PFSK-1 (cell line): ENCODE measurements at regions not wholly inside any gene's neighbourhood (a gene's known extent, or its start where the extent isn't known, plus 50 kb on each side); places are given as distances from the start of the nearest gene placed in this dataset.

Source experiments
- FOXP2 ChIP-seq: optimal IDR thresholded peaks from 2 replicates; pipeline ENCODE3; 2011; ENCODE audit warnings: borderline replicate concordance, control low read depth, inconsistent platforms; ENCODE audit not compliant: insufficient read depth; ENCODE audit errors: extremely low read length, extremely low read depth
- POLR2AphosphoS5 ChIP-seq: IDR thresholded peaks from 2 replicates; pipeline ENCODE4 v1.6.1; 2012; ENCODE audit warnings: low read depth, mild to moderate bottlenecking, control low read depth, low read length, moderate library complexity
- SIN3A ChIP-seq: IDR thresholded peaks from 2 replicates; pipeline ENCODE4 v1.6.1; 2012; ENCODE audit warnings: mild to moderate bottlenecking, low read length, moderate library complexity, borderline replicate concordance; ENCODE audit not compliant: insufficient read depth
- TAF1 ChIP-seq: IDR thresholded peaks from 2 replicates; pipeline ENCODE4 v1.6.1; 2012; ENCODE audit warnings: low read length, control low read depth, borderline replicate concordance; ENCODE audit not compliant: insufficient read depth
- TF ChIP-seq, protein P1 (sequence below), 2 experiments: IDR thresholded peaks; 2 replicates each; pipeline versions ENCODE4 v1.6.1 to v1.8.0; 2011 to 2012; ENCODE audit warnings: low read depth in 2 of 2, low read length in 2 of 2, control low read depth in 1 of 2, inconsistent platforms in 1 of 2, mild to moderate bottlenecking in 1 of 2, moderate library complexity in 1 of 2; ENCODE audit not compliant: insufficient read depth in 1 of 2

DNA sequence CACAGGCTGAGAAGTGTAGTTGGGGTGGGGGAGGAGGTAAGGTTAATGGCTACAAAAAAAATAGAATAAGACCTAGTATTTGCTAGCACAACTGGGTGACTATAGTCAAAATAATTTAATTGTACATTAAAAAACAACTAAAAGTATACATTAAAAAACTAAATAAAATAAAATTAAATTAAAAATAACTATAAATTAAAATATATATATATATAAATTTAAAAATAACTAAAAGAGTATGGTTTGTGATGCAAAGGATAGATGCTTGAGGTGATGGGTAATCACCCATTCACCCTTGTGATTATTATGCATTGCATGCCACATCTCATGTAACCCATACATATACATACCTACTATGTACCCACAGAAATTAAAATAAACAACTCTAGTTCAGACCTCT lies 762.5 kb downstream of the SORCS1 start:
- TF ChIP-seq, protein P1, sequence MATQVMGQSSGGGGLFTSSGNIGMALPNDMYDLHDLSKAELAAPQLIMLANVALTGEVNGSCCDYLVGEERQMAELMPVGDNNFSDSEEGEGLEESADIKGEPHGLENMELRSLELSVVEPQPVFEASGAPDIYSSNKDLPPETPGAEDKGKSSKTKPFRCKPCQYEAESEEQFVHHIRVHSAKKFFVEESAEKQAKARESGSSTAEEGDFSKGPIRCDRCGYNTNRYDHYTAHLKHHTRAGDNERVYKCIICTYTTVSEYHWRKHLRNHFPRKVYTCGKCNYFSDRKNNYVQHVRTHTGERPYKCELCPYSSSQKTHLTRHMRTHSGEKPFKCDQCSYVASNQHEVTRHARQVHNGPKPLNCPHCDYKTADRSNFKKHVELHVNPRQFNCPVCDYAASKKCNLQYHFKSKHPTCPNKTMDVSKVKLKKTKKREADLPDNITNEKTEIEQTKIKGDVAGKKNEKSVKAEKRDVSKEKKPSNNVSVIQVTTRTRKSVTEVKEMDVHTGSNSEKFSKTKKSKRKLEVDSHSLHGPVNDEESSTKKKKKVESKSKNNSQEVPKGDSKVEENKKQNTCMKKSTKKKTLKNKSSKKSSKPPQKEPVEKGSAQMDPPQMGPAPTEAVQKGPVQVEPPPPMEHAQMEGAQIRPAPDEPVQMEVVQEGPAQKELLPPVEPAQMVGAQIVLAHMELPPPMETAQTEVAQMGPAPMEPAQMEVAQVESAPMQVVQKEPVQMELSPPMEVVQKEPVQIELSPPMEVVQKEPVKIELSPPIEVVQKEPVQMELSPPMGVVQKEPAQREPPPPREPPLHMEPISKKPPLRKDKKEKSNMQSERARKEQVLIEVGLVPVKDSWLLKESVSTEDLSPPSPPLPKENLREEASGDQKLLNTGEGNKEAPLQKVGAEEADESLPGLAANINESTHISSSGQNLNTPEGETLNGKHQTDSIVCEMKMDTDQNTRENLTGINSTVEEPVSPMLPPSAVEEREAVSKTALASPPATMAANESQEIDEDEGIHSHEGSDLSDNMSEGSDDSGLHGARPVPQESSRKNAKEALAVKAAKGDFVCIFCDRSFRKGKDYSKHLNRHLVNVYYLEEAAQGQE (IDR thresholded peaks at IDR 0.05; ENCODE audit: insufficient read depth in 1 of 2, low read depth in 2 of 2, low read length in 2 of 2), result no peak
- no peak for TF ChIP-seq TAF1
- TF ChIP-seq POLR2AphosphoS5, result no peak
- no peak for TF ChIP-seq SIN3A
- TF ChIP-seq FOXP2, result no peak

DNA sequence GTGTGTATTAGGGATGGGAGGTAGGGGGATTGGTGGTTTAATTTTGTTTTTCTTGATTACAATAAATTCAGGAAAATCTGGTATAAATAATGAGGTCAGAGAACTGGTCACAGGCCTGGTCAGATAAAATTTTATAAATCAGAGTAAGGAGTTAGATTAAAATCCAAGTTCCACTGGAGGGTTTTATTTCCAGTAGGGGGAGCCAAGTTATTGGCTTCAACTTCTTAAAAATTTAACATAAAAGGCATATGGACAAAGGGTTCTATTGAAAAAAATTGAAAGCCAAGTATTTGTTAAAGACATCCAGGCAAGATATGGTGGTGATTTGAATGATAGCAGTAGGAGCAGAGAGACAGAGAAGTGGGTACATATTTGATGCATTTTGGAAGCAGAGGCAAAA lies 763.3 kb downstream of the SORCS1 start:
- TF ChIP-seq, protein P1 (IDR thresholded peaks at IDR 0.05; ENCODE audit: insufficient read depth in 1 of 2, low read depth in 2 of 2, low read length in 2 of 2), result no peak
- no peak for TF ChIP-seq POLR2AphosphoS5
- TF ChIP-seq TAF1, result no peak
- TF ChIP-seq FOXP2, result no peak
- TF ChIP-seq SIN3A, result no peak

DNA sequence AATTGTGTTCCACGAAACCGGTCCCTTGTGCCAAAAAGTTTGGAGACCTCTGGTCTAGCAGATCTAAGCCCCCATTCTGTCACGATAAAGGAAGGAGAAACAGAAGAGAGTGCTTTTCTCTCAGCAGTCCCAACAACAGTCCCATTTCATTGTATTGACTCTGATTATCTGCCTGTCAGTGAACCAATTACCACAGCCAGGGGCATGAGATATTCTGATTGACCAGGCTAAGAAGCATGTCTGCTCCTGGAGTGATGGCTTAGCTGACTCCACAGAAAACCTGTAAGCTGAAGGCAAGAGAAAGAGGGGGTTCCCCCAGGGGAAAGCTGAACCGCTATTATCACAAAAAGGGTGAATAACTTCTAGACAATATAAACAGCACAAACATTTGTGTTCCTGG lies 765.4 kb downstream of the SORCS1 start:
- TF ChIP-seq POLR2AphosphoS5 (no peak), FOXP2 (no peak), SIN3A (no peak), TAF1 (no peak)
- TF ChIP-seq, protein P1 (IDR thresholded peaks at IDR 0.05; ENCODE audit: insufficient read depth in 1 of 2, low read depth in 2 of 2, low read length in 2 of 2), result no peak

DNA sequence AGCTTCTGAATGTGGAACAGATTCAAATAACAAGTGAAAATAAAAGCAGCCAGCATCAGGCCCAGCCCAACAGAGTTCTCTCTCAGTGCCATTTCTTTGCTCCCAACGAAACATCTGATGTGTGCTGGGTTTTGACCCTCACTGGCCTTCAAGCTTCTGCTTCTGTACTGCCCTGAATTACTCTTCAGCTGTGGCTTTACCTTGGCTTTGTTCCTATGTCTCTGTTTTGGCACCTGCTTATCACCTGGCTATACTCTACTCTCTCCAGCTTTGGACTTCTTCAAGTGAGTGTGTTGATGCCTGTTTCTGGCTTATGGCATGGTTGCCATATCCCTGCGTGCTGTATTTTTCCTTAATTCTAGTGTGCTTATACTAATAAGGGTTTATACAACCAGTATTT lies 768.3 kb downstream of the SORCS1 start:
- TF ChIP-seq FOXP2, result no peak
- TF ChIP-seq POLR2AphosphoS5, result no peak
- TF ChIP-seq TAF1, result no peak
- TF ChIP-seq SIN3A, result no peak
- TF ChIP-seq, protein P1 (IDR thresholded peaks at IDR 0.05; ENCODE audit: insufficient read depth in 1 of 2, low read depth in 2 of 2, low read length in 2 of 2), result no peak
